ENCODE measurements at regions not wholly inside any gene's neighbourhood (a gene's known extent, or its start where the extent isn't known, plus 50 kb on each side); places are given as distances from the start of the nearest gene placed in this dataset.
"Not testable (repeated sequence)": the region's sequence is repeated elsewhere in the genome, so short reads cannot be mapped to it uniquely, and the experiment has no call there.

DNA sequence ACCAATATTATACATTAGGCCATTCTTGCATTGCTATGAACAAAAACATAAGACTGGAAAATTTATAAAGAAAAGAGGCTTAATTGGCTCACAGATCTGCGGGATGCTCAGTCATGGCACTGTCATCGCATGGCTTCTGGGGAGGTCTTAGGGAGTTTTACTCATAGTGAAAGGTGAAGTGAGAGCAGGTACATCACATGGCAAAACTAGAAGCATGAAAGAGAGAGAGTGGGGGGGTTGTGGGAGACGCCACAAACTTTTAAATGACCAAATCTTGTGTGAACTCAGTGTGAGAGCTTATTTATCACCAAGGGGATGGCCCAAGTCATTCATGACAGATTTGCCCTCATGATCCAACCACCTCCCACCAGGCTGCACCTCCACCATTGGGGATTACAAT is 398.3 kb upstream of the EDIL3 start:
- Histone ChIP-seq H3K9ac (ENCODE audit: low read length) (no peak overlapping the region), H3K4me1 (ENCODE audit: control insufficient read depth, insufficient read depth, low read length) (no peaks in the 10 kb centered on the region), H3K4me3 (ENCODE audit: low read length) (no peak overlapping the region), H3K36me3 (ENCODE audit: control insufficient read depth, insufficient read depth, low read length, severe bottlenecking) (no peaks in the 10 kb centered on the region), H3K27me3 (replicated peaks; ENCODE audit: control insufficient read depth, insufficient read depth, low read length) (no peaks in the 10 kb centered on the region), H3K9me3 (ENCODE audit: control insufficient read depth, low read length) (no peaks in the 10 kb centered on the region)
- DNase-seq (ENCODE audit: low read depth), result no peak

DNA sequence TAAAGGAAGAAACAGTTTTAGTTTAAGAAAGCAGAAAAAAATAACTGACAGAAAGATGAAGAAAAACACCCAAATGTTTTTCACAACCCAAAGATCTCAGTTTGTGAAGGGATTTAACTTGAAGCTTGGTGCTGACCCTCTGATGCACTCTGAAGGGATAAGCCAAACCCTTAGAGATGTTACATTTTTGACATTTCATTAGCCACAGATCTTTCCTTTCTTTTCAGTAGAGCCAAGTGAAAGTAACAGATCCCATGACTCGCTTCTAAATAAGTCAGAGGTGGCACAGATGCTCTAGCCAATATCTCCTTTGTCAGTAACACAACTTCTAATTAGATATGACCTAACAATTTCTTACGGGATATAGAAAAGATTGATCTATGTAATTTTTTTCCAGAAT is 394.5 kb upstream of the EDIL3 start:
- no peaks in the 10 kb centered on the region for H3K27me3 ChIP-seq (replicated peaks; ENCODE audit: control insufficient read depth, insufficient read depth, low read length)
- H3K9ac ChIP-seq (ENCODE audit: low read length), result no peak overlapping the region
- no peak overlapping the region for H3K4me3 ChIP-seq (ENCODE audit: low read length)
- no peaks in the 10 kb centered on the region for H3K4me1 ChIP-seq (ENCODE audit: control insufficient read depth, insufficient read depth, low read length)
- H3K9me3 ChIP-seq (ENCODE audit: control insufficient read depth, low read length), result no peaks in the 10 kb centered on the region
- DNase-seq (ENCODE audit: low read depth), result peak; percentile 56
- H3K36me3 ChIP-seq (ENCODE audit: control insufficient read depth, insufficient read depth, low read length, severe bottlenecking), result no peaks in the 10 kb centered on the region

DNA sequence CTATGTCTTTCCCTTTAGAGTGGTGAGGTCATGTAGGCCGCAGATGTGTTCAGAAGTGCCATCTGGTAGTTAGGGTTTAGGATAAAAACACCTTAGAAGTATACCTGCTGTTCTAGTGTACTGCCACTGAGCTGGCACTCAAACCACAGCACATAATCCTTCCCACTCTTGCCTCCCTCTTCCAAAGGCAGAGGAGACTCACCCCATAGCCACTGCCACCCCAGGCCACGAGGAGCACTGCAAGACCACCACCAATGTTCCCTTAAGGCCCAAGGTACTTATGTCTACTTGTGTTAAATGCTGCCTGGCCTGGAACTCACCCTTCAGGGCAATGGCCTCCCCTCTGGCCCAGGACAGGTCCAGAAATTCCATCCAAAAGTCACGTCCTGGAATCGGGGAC is 379.5 kb upstream of the EDIL3 start:
- DNase-seq (ENCODE audit: low read depth), result no peak
- Histone ChIP-seq H3K27me3 (replicated peaks; ENCODE audit: control insufficient read depth, insufficient read depth, low read length) (no peaks in the 10 kb centered on the region), H3K36me3 (ENCODE audit: control insufficient read depth, insufficient read depth, low read length, severe bottlenecking) (no peaks in the 10 kb centered on the region), H3K9me3 (ENCODE audit: control insufficient read depth, low read length) (no peaks in the 10 kb centered on the region), H3K9ac (ENCODE audit: low read length) (no peak overlapping the region), H3K4me1 (ENCODE audit: control insufficient read depth, insufficient read depth, low read length) (no peaks in the 10 kb centered on the region), H3K4me3 (ENCODE audit: low read length) (no peak overlapping the region)

DNA sequence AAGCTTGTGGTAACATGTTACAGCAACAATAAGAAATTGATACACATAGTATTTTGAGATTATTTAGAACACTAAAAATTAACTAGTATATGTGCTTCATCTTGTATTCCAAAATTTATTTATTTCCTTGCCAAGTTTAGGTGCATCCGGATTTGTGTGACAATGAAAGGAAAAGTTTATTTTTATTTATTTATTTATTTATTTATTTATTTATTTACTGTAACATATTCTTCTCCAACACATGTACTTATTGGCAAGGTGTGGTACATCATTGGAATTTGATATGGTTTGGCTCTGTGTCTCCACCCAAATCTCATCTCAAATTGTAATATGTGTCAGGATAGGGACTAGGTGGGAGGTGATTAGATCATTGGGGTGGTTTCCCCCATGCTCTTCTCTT is 373.3 kb upstream of the EDIL3 start:
- Histone ChIP-seq H3K36me3 (ENCODE audit: control insufficient read depth, insufficient read depth, low read length, severe bottlenecking) (no peaks in the 10 kb centered on the region), H3K4me1 (ENCODE audit: control insufficient read depth, insufficient read depth, low read length) (no peaks in the 10 kb centered on the region), H3K9ac (ENCODE audit: low read length) (no peak overlapping the region), H3K27me3 (replicated peaks; ENCODE audit: control insufficient read depth, insufficient read depth, low read length) (no peaks in the 10 kb centered on the region), H3K4me3 (ENCODE audit: low read length) (no peak overlapping the region), H3K9me3 (ENCODE audit: control insufficient read depth, low read length) (no peaks in the 10 kb centered on the region)
- no peak for DNase-seq (ENCODE audit: low read depth)

DNA sequence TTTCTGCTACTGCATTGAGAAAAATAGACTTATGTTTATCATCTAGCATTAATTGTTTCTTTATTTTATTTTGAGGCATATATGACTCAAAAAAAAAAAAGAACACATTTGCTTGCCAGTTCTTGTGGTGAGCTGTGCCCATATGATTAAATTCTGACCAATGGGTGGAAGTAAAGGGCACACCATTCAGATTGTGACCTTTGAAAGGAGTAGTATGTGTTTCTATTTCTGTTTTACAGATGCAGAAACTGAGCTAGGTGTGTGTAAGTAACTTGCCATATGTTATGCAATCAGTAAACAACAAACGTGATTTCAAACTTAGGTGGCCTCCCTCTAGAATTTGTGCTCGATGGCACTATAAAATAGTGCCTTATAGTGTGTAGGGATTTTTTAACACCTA is 368.1 kb upstream of the EDIL3 start:
- no peaks in the 10 kb centered on the region for H3K4me1 ChIP-seq (ENCODE audit: control insufficient read depth, insufficient read depth, low read length)

DNA sequence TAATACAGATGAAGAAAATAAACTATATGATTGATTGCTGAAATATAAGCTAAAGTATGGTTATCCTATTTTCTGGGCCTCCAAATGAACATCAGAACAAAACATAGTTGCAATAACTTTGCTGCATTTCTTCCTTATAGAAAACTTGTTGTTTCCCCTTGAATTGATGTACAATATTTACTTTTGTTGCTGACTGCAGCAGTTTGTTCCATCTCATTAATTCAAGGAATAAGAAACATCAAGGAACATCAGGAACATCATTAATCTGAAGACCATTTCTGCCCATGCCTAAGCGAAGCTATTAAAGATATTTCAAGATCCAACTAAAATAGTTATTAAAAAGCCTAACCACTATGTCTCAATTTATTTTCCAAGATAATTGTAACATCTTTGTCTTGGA is 363.6 kb upstream of the EDIL3 start:
- no peak for DNase-seq (ENCODE audit: low read depth)
- no peaks in the 10 kb centered on the region for H3K4me1 ChIP-seq (ENCODE audit: control insufficient read depth, insufficient read depth, low read length)
- H3K9ac ChIP-seq (ENCODE audit: low read length), result no peak overlapping the region
- no peaks in the 10 kb centered on the region for H3K9me3 ChIP-seq (ENCODE audit: control insufficient read depth, low read length)
- H3K4me3 ChIP-seq (ENCODE audit: low read length), result no peak overlapping the region
- no peaks in the 10 kb centered on the region for H3K27me3 ChIP-seq (replicated peaks; ENCODE audit: control insufficient read depth, insufficient read depth, low read length)
- no peaks in the 10 kb centered on the region for H3K36me3 ChIP-seq (ENCODE audit: control insufficient read depth, insufficient read depth, low read length, severe bottlenecking)

More for the DNA sequence above, 368.1 kb upstream of the EDIL3 start:
- Histone ChIP-seq H3K9ac (ENCODE audit: low read length) (no peak overlapping the region), H3K4me3 (ENCODE audit: low read length) (no peak overlapping the region), H3K9me3 (ENCODE audit: control insufficient read depth, low read length) (no peaks in the 10 kb centered on the region), H3K36me3 (ENCODE audit: control insufficient read depth, insufficient read depth, low read length, severe bottlenecking) (no peaks in the 10 kb centered on the region), H3K27me3 (replicated peaks; ENCODE audit: control insufficient read depth, insufficient read depth, low read length) (no peaks in the 10 kb centered on the region)
- no peak for DNase-seq (ENCODE audit: low read depth)

DNA sequence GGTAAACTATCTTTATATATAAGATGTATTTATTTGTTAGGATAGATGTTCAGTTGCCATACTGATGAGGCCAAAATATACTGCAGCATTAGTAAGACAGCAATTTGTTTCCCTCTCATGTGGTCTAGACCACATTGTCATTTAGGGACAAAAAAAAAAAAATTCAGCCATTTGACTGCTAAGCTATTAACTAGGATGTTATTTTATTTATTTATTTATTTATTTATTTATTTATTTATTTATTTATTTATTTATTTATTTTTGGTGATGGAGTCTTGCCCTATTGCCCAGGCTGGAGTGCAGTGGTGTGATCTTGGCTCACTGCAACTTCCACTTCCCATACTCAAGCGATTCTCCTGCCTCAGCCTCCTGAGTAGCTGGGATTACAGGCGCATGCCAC is 361.6 kb upstream of the EDIL3 start:
- H3K9me3 ChIP-seq (ENCODE audit: control insufficient read depth, low read length); H3K9ac ChIP-seq (ENCODE audit: low read length); H3K27me3 ChIP-seq (replicated peaks; ENCODE audit: control insufficient read depth, insufficient read depth, low read length); DNase-seq (ENCODE audit: low read depth); H3K4me1 ChIP-seq (ENCODE audit: control insufficient read depth, insufficient read depth, low read length); H3K36me3 ChIP-seq (ENCODE audit: control insufficient read depth, insufficient read depth, low read length, severe bottlenecking); H3K4me3 ChIP-seq (ENCODE audit: low read length): not testable (repeated sequence)

DNA sequence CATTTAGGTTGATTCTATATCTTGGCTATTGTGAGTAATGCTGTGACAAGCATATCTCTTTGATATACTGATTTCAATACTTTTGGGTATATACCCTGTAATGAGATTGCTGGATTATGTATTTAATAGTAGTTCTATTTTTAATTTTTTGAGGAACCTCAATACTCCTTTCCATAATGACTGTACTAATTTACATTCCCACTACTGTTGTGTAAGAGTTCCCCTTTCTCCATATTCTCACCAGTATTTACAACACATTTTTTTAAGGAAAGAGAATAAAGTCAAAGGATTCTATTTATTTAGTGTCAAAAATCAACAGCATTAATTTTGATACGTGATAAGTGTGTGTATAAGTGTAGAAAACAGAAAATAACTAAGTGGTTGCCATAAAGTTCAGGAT is 356.4 kb upstream of the EDIL3 start:
- no peaks in the 10 kb centered on the region for H3K27me3 ChIP-seq (replicated peaks; ENCODE audit: control insufficient read depth, insufficient read depth, low read length)
- H3K36me3 ChIP-seq (ENCODE audit: control insufficient read depth, insufficient read depth, low read length, severe bottlenecking), result no peaks in the 10 kb centered on the region
- no peaks in the 10 kb centered on the region for H3K4me1 ChIP-seq (ENCODE audit: control insufficient read depth, insufficient read depth, low read length)
- no peaks in the 10 kb centered on the region for H3K9me3 ChIP-seq (ENCODE audit: control insufficient read depth, low read length)
- no peak overlapping the region for H3K4me3 ChIP-seq (ENCODE audit: low read length)
- no peak overlapping the region for H3K9ac ChIP-seq (ENCODE audit: low read length)
- DNase-seq (ENCODE audit: low read depth), result no peak

DNA sequence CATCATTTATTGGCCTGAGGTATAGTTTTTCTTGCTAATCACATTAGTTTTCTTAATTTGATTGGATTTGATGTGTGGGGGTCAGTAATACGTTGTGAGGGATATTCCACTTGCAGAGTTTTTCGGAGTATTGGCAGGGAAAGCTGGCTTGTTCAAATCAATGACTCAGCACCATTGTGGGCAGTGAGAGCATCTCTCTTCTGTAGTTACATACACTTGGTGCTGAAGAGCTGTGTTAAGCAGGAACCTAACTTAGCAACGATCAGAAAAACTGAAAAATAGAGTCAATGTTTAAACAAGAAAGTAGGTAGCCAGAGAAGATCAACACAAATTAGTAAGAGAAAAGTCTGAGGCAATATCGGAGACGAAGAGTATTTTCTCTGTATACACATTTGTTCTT is 344.6 kb upstream of the EDIL3 start:
- Histone ChIP-seq H3K36me3 (ENCODE audit: control insufficient read depth, insufficient read depth, low read length, severe bottlenecking) (no peaks in the 10 kb centered on the region), H3K4me3 (ENCODE audit: low read length) (no peak overlapping the region), H3K27me3 (replicated peaks; ENCODE audit: control insufficient read depth, insufficient read depth, low read length) (no peaks in the 10 kb centered on the region), H3K9me3 (ENCODE audit: control insufficient read depth, low read length) (no peaks in the 10 kb centered on the region), H3K9ac (ENCODE audit: low read length) (no peak overlapping the region), H3K4me1 (ENCODE audit: control insufficient read depth, insufficient read depth, low read length) (no peaks in the 10 kb centered on the region)
- peak; percentile 17 for DNase-seq (ENCODE audit: low read depth)

DNA sequence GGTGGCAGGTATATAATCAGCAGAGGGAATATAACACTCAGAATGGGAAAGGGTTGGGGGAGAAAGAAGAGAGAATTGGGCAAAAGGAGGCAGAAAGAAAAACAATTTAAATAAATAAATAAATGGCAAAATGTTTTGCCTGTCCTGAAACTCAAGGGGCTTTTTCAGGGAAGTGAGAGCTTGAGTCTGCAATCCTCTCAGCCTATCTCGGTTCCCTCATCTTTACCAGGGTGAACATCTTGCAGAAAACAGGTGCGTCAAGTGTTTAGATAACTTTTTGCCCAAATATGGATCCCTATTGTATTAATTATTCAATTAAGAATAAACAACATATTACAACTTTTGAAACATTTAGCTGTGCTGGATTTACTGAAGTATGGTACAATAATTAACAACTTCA is 343.0 kb upstream of the EDIL3 start:
- no peak for DNase-seq (ENCODE audit: low read depth)
- H3K9me3 ChIP-seq (ENCODE audit: control insufficient read depth, low read length), result no peaks in the 10 kb centered on the region
- H3K4me3 ChIP-seq (ENCODE audit: low read length), result no peak overlapping the region
- H3K9ac ChIP-seq (ENCODE audit: low read length), result no peak overlapping the region
- H3K36me3 ChIP-seq (ENCODE audit: control insufficient read depth, insufficient read depth, low read length, severe bottlenecking), result no peaks in the 10 kb centered on the region
- H3K4me1 ChIP-seq (ENCODE audit: control insufficient read depth, insufficient read depth, low read length), result no peaks in the 10 kb centered on the region
- H3K27me3 ChIP-seq (replicated peaks; ENCODE audit: control insufficient read depth, insufficient read depth, low read length), result no peaks in the 10 kb centered on the region

DNA sequence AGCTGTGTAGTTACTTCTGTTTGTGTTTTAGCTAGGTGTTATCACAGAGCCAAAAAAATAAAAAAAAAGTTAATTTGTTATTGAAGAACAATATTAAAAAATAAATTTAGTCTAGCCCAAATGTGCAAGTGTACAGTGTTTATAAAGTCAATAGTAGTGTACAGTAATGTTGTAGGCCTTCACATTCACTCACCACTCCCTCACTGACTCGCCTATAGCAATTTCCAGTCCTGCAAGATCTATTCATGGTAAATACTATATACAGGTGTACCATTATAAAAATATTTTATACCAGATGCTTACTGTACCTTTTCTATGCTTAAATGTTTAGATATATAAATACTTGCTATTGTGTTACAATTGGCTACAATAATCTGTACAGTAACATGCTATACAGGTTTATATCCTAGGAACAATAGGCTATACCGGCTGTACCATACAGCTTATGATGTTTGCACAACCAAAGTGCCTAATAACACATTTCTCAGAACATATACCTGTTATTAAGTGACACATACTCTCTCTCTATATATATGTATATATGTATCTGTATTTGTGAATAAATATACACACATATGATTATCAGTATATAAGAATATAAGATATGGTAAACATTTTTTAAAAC is 341.4 kb upstream of the EDIL3 start:
- no peak overlapping the region for H3K9ac ChIP-seq (ENCODE audit: low read length)
- H3K4me1 ChIP-seq (ENCODE audit: control insufficient read depth, insufficient read depth, low read length), result no peaks in the 10 kb centered on the region
- no peak overlapping the region for H3K4me3 ChIP-seq (ENCODE audit: low read length)
- H3K36me3 ChIP-seq (ENCODE audit: control insufficient read depth, insufficient read depth, low read length, severe bottlenecking), result no peaks in the 10 kb centered on the region
- no peaks in the 10 kb centered on the region for H3K27me3 ChIP-seq (replicated peaks; ENCODE audit: control insufficient read depth, insufficient read depth, low read length)
- H3K9me3 ChIP-seq (ENCODE audit: control insufficient read depth, low read length), result no peaks in the 10 kb centered on the region
- DNase-seq (ENCODE audit: low read depth), result no peak

DNA sequence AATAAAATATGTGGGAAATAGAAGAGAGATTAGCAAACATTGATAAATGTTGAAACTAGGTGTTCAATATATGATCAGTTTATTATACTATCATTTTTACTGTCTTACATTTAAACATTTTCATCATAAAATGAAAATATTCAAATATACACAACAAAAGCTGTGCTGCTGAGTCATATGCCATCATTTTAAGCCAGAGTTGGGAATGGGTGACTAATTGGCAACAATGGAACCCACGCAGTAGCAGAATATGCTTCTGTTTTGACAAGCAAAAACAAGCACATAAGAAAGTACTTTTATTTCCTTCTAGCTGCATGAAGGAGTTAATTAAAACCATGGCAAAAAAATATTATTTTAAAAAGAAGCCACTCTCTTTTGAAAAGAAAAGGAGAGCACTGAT is 340.0 kb upstream of the EDIL3 start:
- Histone ChIP-seq H3K9me3 (ENCODE audit: control insufficient read depth, low read length) (no peaks in the 10 kb centered on the region), H3K27me3 (replicated peaks; ENCODE audit: control insufficient read depth, insufficient read depth, low read length) (no peaks in the 10 kb centered on the region), H3K4me1 (ENCODE audit: control insufficient read depth, insufficient read depth, low read length) (no peaks in the 10 kb centered on the region), H3K4me3 (ENCODE audit: low read length) (no peak overlapping the region), H3K36me3 (ENCODE audit: control insufficient read depth, insufficient read depth, low read length, severe bottlenecking) (no peaks in the 10 kb centered on the region), H3K9ac (ENCODE audit: low read length) (no peak overlapping the region)
- DNase-seq (ENCODE audit: low read depth), result peak; percentile 61

Data from adipocyte (in vitro differentiated cells).